Activated naive CD8-positive, alpha-beta T cell treated with anti-CD3 and anti-CD28 coated beads, Interleukin-2, amount 10 ng/mL, durations not matched to agents 7 days and 5 days (primary cell): ENCODE measurements at regions not wholly inside any gene's neighbourhood (a gene's known extent, or its start where the extent isn't known, plus 50 kb on each side); places are given as distances from the start of the nearest gene placed in this dataset.

Source experiments
- ATAC-seq: fragments of 150-1000 bp; cut with Tn5 transposase; one replicate; pipeline ENCODE4 v1.10.0; 2021; ENCODE audit warnings: low read depth, moderate library complexity
- POLR2A ChIA-PET: fragments of 350-600 bp; sonication (Branson Sonifier 250); formaldehyde crosslinking; loops from one replicate; lab custom pipeline; 2021; ENCODE audit warnings: antibody characterized with exemption; lab: Charles Lee
- DNase-seq: peaks from one replicate; pipeline ENCODE4 v3.0.0; 2021
- H3K27ac Mint-ChIP-seq: one replicate; pipeline ENCODE4 v1.8.0; 2022; ENCODE audit warnings: mild to moderate bottlenecking, mixed read lengths
- H3K27me3 Mint-ChIP-seq: one replicate; pipeline ENCODE4 v1.8.0; 2022; ENCODE audit warnings: mild to moderate bottlenecking, moderate library complexity, mixed read lengths
- H3K36me3 Mint-ChIP-seq: one replicate; pipeline ENCODE4 v1.8.0; 2021; ENCODE audit warnings: mild to moderate bottlenecking, mixed read lengths
- H3K4me1 Mint-ChIP-seq: one replicate; pipeline ENCODE4 v1.8.0; 2021; ENCODE audit warnings: mixed read lengths
- H3K4me3 Mint-ChIP-seq: one replicate; pipeline ENCODE4 v1.8.0; 2022; ENCODE audit warnings: mild to moderate bottlenecking, moderate library complexity, mixed read lengths
- H3K9me3 Mint-ChIP-seq: one replicate; pipeline ENCODE4 v1.8.0; 2021; ENCODE audit warnings: mixed read lengths

GRCh38 chr6:134657343-134657742 is 292.6 kb downstream of the ALDH8A1 start:
- POLR2A ChIA-PET, result no interaction called here
- H3K4me3 Mint-ChIP-seq, result no peak overlapping the region
- no peaks in the 10 kb centered on the region for H3K9me3 Mint-ChIP-seq
- H3K27me3 Mint-ChIP-seq, result peaks cover 13% of the 10 kb centered on the region
- H3K27ac Mint-ChIP-seq, result no peak overlapping the region
- no peak for DNase-seq
- no peaks in the 10 kb centered on the region for H3K4me1 Mint-ChIP-seq
- H3K36me3 Mint-ChIP-seq, result no peaks in the 10 kb centered on the region
- ATAC-seq, result no peak

- H3K9me3 Mint-ChIP-seq, result no peaks in the 10 kb centered on the region
- no peaks in the 10 kb centered on the region for H3K4me1 Mint-ChIP-seq
- H3K36me3 Mint-ChIP-seq, result no peaks in the 10 kb centered on the region
- H3K27ac Mint-ChIP-seq, result no peak overlapping the region
- POLR2A ChIA-PET, result no interaction called here
- ATAC-seq, result no peak
- H3K4me3 Mint-ChIP-seq, result no peak overlapping the region
- peaks cover 28% of the 10 kb centered on the region for H3K27me3 Mint-ChIP-seq
- DNase-seq, result no peak
These were observed 295.1 kb downstream of the ALDH8A1 start for GRCh38 chr6:134654751-134655150.

GRCh38 chr6:134651519-134651918 is 298.4 kb downstream of the ALDH8A1 start:
- Mint-ChIP-seq H3K4me1 (no peaks in the 10 kb centered on the region), H3K4me3 (no peak overlapping the region), H3K27ac (no peak overlapping the region), H3K27me3 (peaks cover 33% of the 10 kb centered on the region), H3K36me3 (no peaks in the 10 kb centered on the region), H3K9me3 (no peaks in the 10 kb centered on the region)
- POLR2A ChIA-PET, result no interaction called here
- ATAC-seq, result no peak
- no peak for DNase-seq

GRCh38 chr6:134647861-134648260 is 302.0 kb downstream of the ALDH8A1 start:
- no peak for DNase-seq
- no peak overlapping the region for H3K27ac Mint-ChIP-seq
- no peaks in the 10 kb centered on the region for H3K4me1 Mint-ChIP-seq
- H3K36me3 Mint-ChIP-seq, result no peaks in the 10 kb centered on the region
- no peaks in the 10 kb centered on the region for H3K9me3 Mint-ChIP-seq
- POLR2A ChIA-PET, result no interaction called here
- H3K27me3 Mint-ChIP-seq, result peaks cover 27% of the 10 kb centered on the region
- ATAC-seq, result no peak
- H3K4me3 Mint-ChIP-seq, result no peak overlapping the region

GRCh38 chr6:134642819-134643218 is 307.1 kb downstream of the ALDH8A1 start:
- Mint-ChIP-seq H3K27me3 (peaks cover 5% of the 10 kb centered on the region), H3K36me3 (no peaks in the 10 kb centered on the region), H3K27ac (no peak overlapping the region), H3K4me1 (peaks cover 9% of the 10 kb centered on the region), H3K4me3 (no peak overlapping the region), H3K9me3 (no peaks in the 10 kb centered on the region)
- POLR2A ChIA-PET, result no interaction called here
- DNase-seq, result no peak
- no peak for ATAC-seq

- H3K27ac Mint-ChIP-seq, result no peak overlapping the region
- peaks cover 2% of the 10 kb centered on the region for H3K27me3 Mint-ChIP-seq
- DNase-seq (no peak), ATAC-seq (no peak)
- H3K4me3 Mint-ChIP-seq, result no peak overlapping the region
- H3K9me3 Mint-ChIP-seq, result no peaks in the 10 kb centered on the region
- no peaks in the 10 kb centered on the region for H3K36me3 Mint-ChIP-seq
- POLR2A ChIA-PET, result interaction anchor here (2.2 kb wide), 1 partner anchor 468 kb away, joined by 12 read pairs; no protein-coding TSS in a partner anchor
- H3K4me1 Mint-ChIP-seq, result peaks cover 14% of the 10 kb centered on the region
These were observed 307.6 kb downstream of the ALDH8A1 start for GRCh38 chr6:134642279-134642678.

- H3K27ac Mint-ChIP-seq, result no peak overlapping the region
- peak; percentile 60 for DNase-seq
- peaks cover 2% of the 10 kb centered on the region for H3K27me3 Mint-ChIP-seq
- POLR2A ChIA-PET, result interaction anchor here (1.3 to 2.2 kb wide), 2 partner anchors 463 to 467 kb away, joined by 9 to 12 read pairs; no protein-coding TSS in a partner anchor
- no peaks in the 10 kb centered on the region for H3K36me3 Mint-ChIP-seq
- no peaks in the 10 kb centered on the region for H3K9me3 Mint-ChIP-seq
- no peak overlapping the region for H3K4me3 Mint-ChIP-seq
- peak; percentile 81 for ATAC-seq
- H3K4me1 Mint-ChIP-seq, result peaks cover 20% of the 10 kb centered on the region
These were observed 308.9 kb downstream of the ALDH8A1 start for GRCh38 chr6:134640975-134641429.

- POLR2A ChIA-PET, result interaction anchor here (1.3 to 2.2 kb wide), 2 partner anchors 462 to 466 kb away, joined by 9 to 12 read pairs; no protein-coding TSS in a partner anchor
- no peak overlapping the region for H3K4me3 Mint-ChIP-seq
- no peak overlapping the region for H3K27ac Mint-ChIP-seq
- ATAC-seq (no peak), DNase-seq (no peak)
- no peaks in the 10 kb centered on the region for H3K36me3 Mint-ChIP-seq
- peaks cover 20% of the 10 kb centered on the region for H3K4me1 Mint-ChIP-seq
- H3K27me3 Mint-ChIP-seq, result peaks cover 2% of the 10 kb centered on the region
- H3K9me3 Mint-ChIP-seq, result no peaks in the 10 kb centered on the region
These were observed 309.7 kb downstream of the ALDH8A1 start for GRCh38 chr6:134640229-134640628.

- Mint-ChIP-seq H3K27me3 (peaks cover 2% of the 10 kb centered on the region), H3K36me3 (no peaks in the 10 kb centered on the region), H3K27ac (no peak overlapping the region), H3K9me3 (peaks cover 6% of the 10 kb centered on the region), H3K4me3 (no peak overlapping the region), H3K4me1 (peaks cover 25% of the 10 kb centered on the region)
- DNase-seq (no peak), ATAC-seq (no peak)
- POLR2A ChIA-PET, result interaction anchor here (1.6 kb wide), 1 partner anchor 464 kb away, joined by 5 read pairs; no protein-coding TSS in a partner anchor
These were observed 312.0 kb downstream of the ALDH8A1 start for GRCh38 chr6:134637847-134638437.

- POLR2A ChIA-PET, result interaction anchor here (1.6 kb wide), 1 partner anchor 463 kb away, joined by 5 read pairs; no protein-coding TSS in a partner anchor
- H3K27ac Mint-ChIP-seq, result no peak overlapping the region
- no peaks in the 10 kb centered on the region for H3K27me3 Mint-ChIP-seq
- H3K4me1 Mint-ChIP-seq, result peaks cover 30% of the 10 kb centered on the region
- H3K4me3 Mint-ChIP-seq, result no peak overlapping the region
- no peaks in the 10 kb centered on the region for H3K36me3 Mint-ChIP-seq
- ATAC-seq, result no peak
- no peak for DNase-seq
- H3K9me3 Mint-ChIP-seq, result peaks cover 6% of the 10 kb centered on the region
These were observed 312.6 kb downstream of the ALDH8A1 start for GRCh38 chr6:134637282-134637681.

- POLR2A ChIA-PET, result no interaction called here
- ATAC-seq (no peak), DNase-seq (no peak)
- no peaks in the 10 kb centered on the region for H3K36me3 Mint-ChIP-seq
- H3K27ac Mint-ChIP-seq, result no peak overlapping the region
- H3K9me3 Mint-ChIP-seq, result peaks cover 6% of the 10 kb centered on the region
- H3K4me3 Mint-ChIP-seq, result no peak overlapping the region
- peaks cover 31% of the 10 kb centered on the region for H3K4me1 Mint-ChIP-seq
- no peaks in the 10 kb centered on the region for H3K27me3 Mint-ChIP-seq
These were observed 313.6 kb downstream of the ALDH8A1 start for GRCh38 chr6:134636186-134636799.

GRCh38 chr6:134634966-134635365 is 314.9 kb downstream of the ALDH8A1 start:
- peaks cover 6% of the 10 kb centered on the region for H3K9me3 Mint-ChIP-seq
- POLR2A ChIA-PET, result no interaction called here
- DNase-seq (no peak), ATAC-seq (no peak)
- H3K4me3 Mint-ChIP-seq, result no peak overlapping the region
- H3K27ac Mint-ChIP-seq, result no peak overlapping the region
- no peaks in the 10 kb centered on the region for H3K27me3 Mint-ChIP-seq
- H3K4me1 Mint-ChIP-seq, result peaks cover 23% of the 10 kb centered on the region
- H3K36me3 Mint-ChIP-seq, result no peaks in the 10 kb centered on the region

- Mint-ChIP-seq H3K9me3 (peaks cover 6% of the 10 kb centered on the region), H3K36me3 (no peaks in the 10 kb centered on the region), H3K27me3 (no peaks in the 10 kb centered on the region), H3K4me3 (no peak overlapping the region), H3K4me1 (peaks cover 23% of the 10 kb centered on the region), H3K27ac (no peak overlapping the region)
- DNase-seq (no peak), ATAC-seq (no peak)
- POLR2A ChIA-PET, result no interaction called here
These were observed 315.4 kb downstream of the ALDH8A1 start for GRCh38 chr6:134634466-134634865.
